Hypothalamus (tissue), 51 donors: ENCODE measurements at regions not wholly inside any gene's neighbourhood (a gene's known extent, or its start where the extent isn't known, plus 50 kb on each side); places are given as distances from the start of the nearest gene placed in this dataset.

Experiments used
- DNase-seq, 51 donors: peaks; one replicate each; lab custom pipeline; 2025; lab: John Stamatoyannopoulos, UW

- no peak for DNase-seq
Observed at GRCh38 chr2:145855142-145855541, 1335.2 kb upstream of the ZEB2 start.

- DNase-seq: no peak
Observed at GRCh38 chr2:145854039-145854755, 1334.3 kb upstream of the ZEB2 start.

- no peak for DNase-seq
Observed at GRCh38 chr2:145851730-145852129, 1331.8 kb upstream of the ZEB2 start.

GRCh38 chr2:145849466-145849865 is 1329.5 kb upstream of the ZEB2 start:
- DNase-seq: no peak

GRCh38 chr2:145846982-145847381 is 1327.1 kb upstream of the ZEB2 start:
- no peak for DNase-seq

GRCh38 chr2:145845923-145846322 is 1326.0 kb upstream of the ZEB2 start:
- DNase-seq: no peak

GRCh38 chr2:145845207-145845894 is 1325.4 kb upstream of the ZEB2 start:
- no peak for DNase-seq

GRCh38 chr2:145841973-145842372 is 1322.1 kb upstream of the ZEB2 start:
- DNase-seq: no peak

GRCh38 chr2:145836986-145837385 is 1317.1 kb upstream of the ZEB2 start:
- DNase-seq: no peak

- no peak for DNase-seq
Observed at GRCh38 chr2:145835665-145836064, 1315.7 kb upstream of the ZEB2 start.

- no peak for DNase-seq
Observed at GRCh38 chr2:145832681-145833080, 1312.8 kb upstream of the ZEB2 start.

GRCh38 chr2:145829931-145830330 is 1310.0 kb upstream of the ZEB2 start:
- DNase-seq: no peak

GRCh38 chr2:145827235-145827634 is 1307.3 kb upstream of the ZEB2 start:
- DNase-seq: no peak

- no peak for DNase-seq
Observed at GRCh38 chr2:145824384-145824783, 1304.5 kb upstream of the ZEB2 start.

- no peak for DNase-seq
Observed at GRCh38 chr2:145822892-145823534, 1303.1 kb upstream of the ZEB2 start.

- no peak for DNase-seq
Observed at GRCh38 chr2:145820651-145821050, 1300.7 kb upstream of the ZEB2 start.

GRCh38 chr2:145818890-145819504 is 1299.1 kb upstream of the ZEB2 start:
- DNase-seq: no peak

- DNase-seq: no peak
Observed at GRCh38 chr2:145815933-145816332, 1296.0 kb upstream of the ZEB2 start.

- DNase-seq: no peak
Observed at GRCh38 chr2:145813481-145813880, 1293.6 kb upstream of the ZEB2 start.

- no peak for DNase-seq
Observed at GRCh38 chr2:145812165-145812554, 1292.2 kb upstream of the ZEB2 start.
